ENCODE measurements at regions not wholly inside any gene's neighbourhood (a gene's known extent, or its start where the extent isn't known, plus 50 kb on each side); places are given as distances from the start of the nearest gene placed in this dataset.

DNA sequence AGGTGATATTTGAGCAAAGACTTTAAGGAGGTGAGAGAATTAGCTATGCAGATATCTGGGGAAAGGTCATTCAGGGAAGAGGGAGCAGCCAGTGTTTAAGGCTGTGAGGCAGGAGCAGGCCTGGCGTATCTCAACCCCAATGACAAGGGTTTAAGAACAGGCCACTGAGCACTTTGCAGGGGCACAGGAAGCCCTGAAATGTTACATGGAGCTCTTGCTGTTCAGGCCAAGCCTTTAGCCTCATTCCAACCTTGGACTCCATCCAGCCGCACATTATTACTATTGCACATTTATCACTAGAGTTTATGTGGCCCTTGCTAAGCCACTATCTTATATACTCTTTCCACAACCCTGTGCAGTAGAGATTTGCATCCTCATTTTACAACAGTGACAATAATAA lies 114.0 kb downstream of the EFNB1 start:
- H3K4me3 ChIP-seq: no peak overlapping the region
- H3K27ac ChIP-seq: no peak overlapping the region
- H3K36me3 ChIP-seq: no peaks in the 10 kb centered on the region
- H3K27me3 ChIP-seq (replicated peaks): no peaks in the 10 kb centered on the region
- no peak for DNase-seq (ENCODE audit: low read depth in 1 of 2, low spot score in 2 of 2)
- H3K4me1 ChIP-seq (replicated peaks): no peaks in the 10 kb centered on the region
- no peaks in the 10 kb centered on the region for H3K9me3 ChIP-seq (replicated peaks)

DNA sequence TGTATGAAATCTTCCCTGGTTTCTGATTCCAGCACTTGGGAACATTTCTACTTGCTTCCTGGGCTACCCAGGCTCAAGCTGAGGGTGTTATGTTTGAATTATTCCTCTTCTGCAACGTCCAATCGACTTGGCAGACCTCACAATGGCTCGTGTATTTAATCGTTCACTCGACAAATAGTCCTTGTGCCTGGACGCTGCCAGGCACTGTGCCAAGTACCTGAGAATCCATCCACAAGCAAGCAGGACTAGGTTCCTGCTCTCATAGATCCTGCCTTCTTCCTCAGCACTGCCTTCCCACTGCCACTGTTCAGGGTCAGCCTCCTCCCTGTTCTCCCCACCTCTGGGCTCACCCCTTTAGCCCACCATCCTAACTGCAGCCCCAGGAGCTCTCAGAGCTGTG lies 113.3 kb downstream of the EFNB1 start:
- no peaks in the 10 kb centered on the region for H3K4me1 ChIP-seq (replicated peaks)
- no peak overlapping the region for H3K4me3 ChIP-seq
- H3K9me3 ChIP-seq (replicated peaks): no peaks in the 10 kb centered on the region
- H3K27ac ChIP-seq: no peak overlapping the region
- no peak for DNase-seq (ENCODE audit: low read depth in 1 of 2, low spot score in 2 of 2)
- no peaks in the 10 kb centered on the region for H3K36me3 ChIP-seq
- H3K27me3 ChIP-seq (replicated peaks): no peaks in the 10 kb centered on the region

DNA sequence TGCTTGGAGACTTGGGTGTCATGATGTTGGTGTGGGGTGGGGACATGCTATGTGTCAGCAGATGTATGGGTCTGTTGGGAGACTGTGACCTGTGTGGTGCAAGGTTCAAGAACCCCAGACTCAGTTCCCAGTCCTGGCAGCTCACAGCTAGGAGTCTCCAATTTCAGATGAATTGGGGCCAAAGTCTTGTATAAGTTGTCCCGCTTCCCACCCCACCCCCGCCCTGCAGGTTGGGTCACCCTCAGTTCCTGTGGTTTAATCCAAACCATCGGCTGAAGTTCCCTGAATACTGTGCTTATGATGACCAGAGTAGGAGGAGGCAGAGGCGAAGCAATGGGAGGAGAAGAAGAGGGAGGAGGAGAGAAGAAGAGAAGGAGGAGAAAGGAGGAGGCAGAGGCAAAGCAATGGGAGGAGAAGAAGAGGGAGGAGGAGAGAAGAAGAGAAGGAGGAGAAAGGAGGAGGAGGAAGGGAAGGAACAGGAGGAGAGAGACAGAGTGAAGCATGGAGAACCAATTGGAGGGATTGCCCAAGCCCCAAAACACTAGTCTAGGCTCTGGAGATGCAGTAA lies 112.6 kb downstream of the EFNB1 start:
- no peak overlapping the region for H3K27ac ChIP-seq
- H3K4me3 ChIP-seq: no peak overlapping the region
- H3K36me3 ChIP-seq: no peaks in the 10 kb centered on the region
- H3K27me3 ChIP-seq (replicated peaks): no peaks in the 10 kb centered on the region
- H3K4me1 ChIP-seq (replicated peaks): no peaks in the 10 kb centered on the region
- H3K9me3 ChIP-seq (replicated peaks): no peaks in the 10 kb centered on the region
- no peak for DNase-seq (ENCODE audit: low read depth in 1 of 2, low spot score in 2 of 2)

DNA sequence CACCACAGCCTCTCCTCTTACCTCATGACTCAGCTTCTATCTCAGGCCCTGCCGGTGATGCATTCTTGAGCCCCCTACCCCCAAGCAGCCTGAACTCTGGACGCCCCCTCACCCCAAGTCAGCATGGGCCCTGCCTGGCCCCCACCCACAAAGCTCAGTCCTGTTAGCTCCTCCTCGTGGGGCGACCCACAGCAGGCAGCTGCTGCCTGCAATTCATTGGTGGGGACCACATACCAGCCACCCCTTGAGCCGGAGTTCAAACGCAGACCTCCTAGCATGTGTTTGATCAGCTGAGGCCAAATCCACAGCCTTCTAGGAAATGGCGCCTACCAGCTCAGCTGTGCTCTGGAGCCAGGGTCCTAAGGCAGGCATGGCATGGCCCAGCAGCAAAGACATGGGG lies 111.8 kb downstream of the EFNB1 start:
- no peaks in the 10 kb centered on the region for H3K36me3 ChIP-seq
- H3K27me3 ChIP-seq (replicated peaks): no peaks in the 10 kb centered on the region
- no peaks in the 10 kb centered on the region for H3K9me3 ChIP-seq (replicated peaks)
- H3K27ac ChIP-seq: no peak overlapping the region
- H3K4me1 ChIP-seq (replicated peaks): no peaks in the 10 kb centered on the region
- no peak for DNase-seq (ENCODE audit: low read depth in 1 of 2, low spot score in 2 of 2)
- no peak overlapping the region for H3K4me3 ChIP-seq

DNA sequence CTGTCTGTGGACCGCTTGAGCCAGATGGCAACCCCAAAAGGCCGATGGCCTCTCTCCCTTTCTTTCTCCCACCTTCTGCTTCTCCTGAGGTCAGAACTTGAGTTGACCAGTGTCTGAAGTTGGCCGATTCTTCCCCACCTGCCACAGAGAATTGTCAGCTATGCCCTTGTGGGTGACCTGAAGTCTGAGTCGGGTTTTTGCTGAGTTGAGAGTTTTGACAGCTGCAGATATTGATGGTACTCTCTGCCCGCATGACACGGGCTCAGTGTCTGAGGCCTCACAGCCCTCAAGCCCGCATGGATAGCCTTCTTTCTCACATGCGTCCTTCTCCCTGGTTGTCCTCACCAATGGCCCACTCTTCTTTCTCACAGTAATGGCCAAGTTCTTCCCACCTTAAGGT lies 111.0 kb downstream of the EFNB1 start:
- Histone ChIP-seq H3K27me3 (replicated peaks) (no peaks in the 10 kb centered on the region), H3K4me1 (replicated peaks) (no peaks in the 10 kb centered on the region), H3K4me3 (no peak overlapping the region), H3K36me3 (no peaks in the 10 kb centered on the region), H3K27ac (no peak overlapping the region), H3K9me3 (replicated peaks) (no peaks in the 10 kb centered on the region)
- DNase-seq (ENCODE audit: low read depth in 1 of 2, low spot score in 2 of 2): no peak

DNA sequence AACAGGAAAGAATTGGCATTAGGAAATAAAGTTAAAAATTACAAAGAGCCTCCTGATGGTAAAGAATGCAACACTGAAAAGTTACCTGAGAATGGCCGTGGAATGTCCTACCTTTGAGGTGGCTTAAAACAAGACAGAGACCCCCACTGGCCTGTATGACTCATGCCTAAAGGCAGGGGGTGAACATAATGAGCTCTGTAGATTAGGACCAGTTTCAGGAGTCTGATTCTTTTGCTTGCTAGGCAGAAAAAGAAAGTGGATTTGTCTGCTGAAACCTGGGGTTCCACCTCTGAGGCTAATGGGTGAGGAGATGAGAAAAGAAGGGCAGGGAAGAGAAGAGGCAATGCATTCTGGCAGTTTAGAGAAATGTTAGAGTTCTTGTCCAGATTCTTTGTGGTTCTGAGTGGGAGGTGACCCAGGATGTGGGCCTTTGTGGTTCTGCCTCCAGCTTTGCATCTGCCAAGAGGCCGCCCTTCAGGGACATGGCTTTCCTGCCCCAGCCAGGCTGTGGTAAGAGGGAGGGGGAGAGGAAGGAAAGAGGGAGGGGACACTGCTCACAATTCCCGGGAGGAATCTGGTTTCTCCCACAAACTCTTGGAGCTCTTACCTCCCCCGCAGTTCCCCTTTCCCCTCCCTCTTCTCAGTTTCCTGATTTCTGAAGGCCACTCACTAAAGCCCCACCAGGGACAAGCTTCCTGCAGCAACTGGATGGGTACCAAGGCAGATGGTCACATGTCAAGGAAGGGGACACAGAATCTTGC lies 109.6 kb downstream of the EFNB1 start:
- peak in 1 of 2 experiments; percentile 3 for DNase-seq (ENCODE audit: low read depth in 1 of 2, low spot score in 2 of 2)
- H3K27me3 ChIP-seq (replicated peaks): no peaks in the 10 kb centered on the region
- H3K36me3 ChIP-seq: no peaks in the 10 kb centered on the region
- H3K9me3 ChIP-seq (replicated peaks): no peaks in the 10 kb centered on the region
- H3K4me3 ChIP-seq: no peak overlapping the region
- H3K27ac ChIP-seq: no peak overlapping the region
- no peaks in the 10 kb centered on the region for H3K4me1 ChIP-seq (replicated peaks)

DNA sequence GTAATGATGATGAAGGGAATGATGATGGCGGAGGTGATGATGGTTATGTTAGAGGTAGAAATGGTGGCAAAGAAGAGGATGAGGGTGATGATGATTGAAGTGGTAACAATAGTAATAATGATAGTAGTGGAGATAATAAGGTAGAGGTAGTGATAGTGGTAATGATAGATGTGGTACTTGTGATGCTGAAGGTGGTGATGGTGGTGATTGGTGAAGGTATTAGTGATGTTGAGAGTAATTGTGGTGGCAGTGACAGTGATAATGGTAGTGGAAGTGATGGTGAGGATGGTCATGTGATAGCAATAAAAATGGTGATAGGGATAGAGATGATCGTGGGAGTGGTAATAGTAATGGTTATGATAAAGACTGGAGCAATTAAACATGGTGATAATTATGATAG lies 108.8 kb downstream of the EFNB1 start:
- no peaks in the 10 kb centered on the region for H3K4me1 ChIP-seq (replicated peaks)
- no peak overlapping the region for H3K4me3 ChIP-seq
- no peaks in the 10 kb centered on the region for H3K9me3 ChIP-seq (replicated peaks)
- H3K36me3 ChIP-seq: no peaks in the 10 kb centered on the region
- no peaks in the 10 kb centered on the region for H3K27me3 ChIP-seq (replicated peaks)
- H3K27ac ChIP-seq: no peak overlapping the region
- DNase-seq (ENCODE audit: low read depth in 1 of 2, low spot score in 2 of 2): no peak

DNA sequence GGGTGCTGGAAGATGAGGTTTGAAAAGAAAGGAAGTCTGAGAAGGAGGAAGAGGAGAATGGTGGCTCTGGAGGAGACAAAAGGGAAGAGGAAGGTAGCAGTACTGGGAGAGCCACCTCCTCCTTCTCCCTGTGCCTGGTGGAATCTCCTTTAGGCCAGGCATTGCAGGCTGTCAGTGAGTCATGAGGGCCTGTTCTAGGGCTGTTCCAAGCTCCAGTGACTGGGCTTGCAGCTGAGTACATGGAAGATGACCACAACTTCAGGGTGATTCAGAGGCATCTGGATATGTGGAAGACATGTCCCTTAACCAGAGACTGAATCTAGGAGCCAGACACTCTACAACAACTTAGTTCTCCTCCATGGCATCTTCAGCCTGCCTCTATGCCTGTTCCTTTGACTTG lies 107.8 kb downstream of the EFNB1 start:
- H3K4me1 ChIP-seq (replicated peaks): peaks cover 2% of the 10 kb centered on the region
- H3K4me3 ChIP-seq: no peak overlapping the region
- no peak overlapping the region for H3K27ac ChIP-seq
- no peaks in the 10 kb centered on the region for H3K27me3 ChIP-seq (replicated peaks)
- H3K9me3 ChIP-seq (replicated peaks): no peaks in the 10 kb centered on the region
- DNase-seq (ENCODE audit: low read depth in 1 of 2, low spot score in 2 of 2): no peak
- H3K36me3 ChIP-seq: no peaks in the 10 kb centered on the region

DNA sequence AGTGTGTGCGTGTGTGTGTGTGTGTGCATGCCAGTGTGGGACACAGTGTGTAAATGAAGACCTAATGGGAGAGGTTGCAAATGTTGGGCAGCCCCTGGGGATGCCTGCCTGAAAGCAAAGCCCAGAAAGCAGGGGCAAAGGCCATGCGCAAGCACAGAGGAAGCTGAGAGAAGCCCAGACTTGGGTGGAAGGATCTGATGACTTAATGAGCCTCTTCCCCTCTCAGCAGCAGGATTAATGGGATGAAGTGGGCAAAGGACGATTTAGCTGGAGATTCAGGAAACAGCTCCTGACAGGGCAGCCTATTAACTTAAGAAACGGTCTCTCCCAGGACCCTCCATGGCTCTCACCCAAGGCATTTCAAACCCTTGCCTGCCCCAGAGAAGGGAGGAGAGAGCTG lies 107.3 kb downstream of the EFNB1 start:
- Histone ChIP-seq H3K4me1 (replicated peaks) (peaks cover 7% of the 10 kb centered on the region), H3K4me3 (no peak overlapping the region), H3K27ac (no peak overlapping the region), H3K36me3 (no peaks in the 10 kb centered on the region), H3K9me3 (replicated peaks) (no peaks in the 10 kb centered on the region), H3K27me3 (replicated peaks) (no peaks in the 10 kb centered on the region)
- DNase-seq (ENCODE audit: low read depth in 1 of 2, low spot score in 2 of 2): no peak

DNA sequence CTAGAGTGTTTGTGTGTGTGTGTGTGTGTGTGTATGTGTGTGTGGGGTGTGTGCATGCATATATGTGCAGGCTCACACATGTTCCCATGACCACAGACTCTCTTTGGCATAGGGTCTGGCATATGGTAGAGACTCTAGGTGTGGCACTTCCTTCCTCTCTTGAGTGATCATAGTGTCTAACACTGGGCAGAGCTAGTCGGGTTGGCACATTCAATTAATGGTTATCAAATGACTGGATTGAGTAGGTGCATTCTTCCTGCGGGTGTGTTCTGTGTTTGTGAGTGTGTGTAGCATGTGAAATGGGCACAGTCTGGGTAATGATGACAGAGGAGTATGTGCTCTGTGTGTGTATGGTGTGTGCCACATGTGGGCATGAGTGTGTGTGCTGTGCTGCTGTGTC lies 106.5 kb downstream of the EFNB1 start:
- H3K4me3 ChIP-seq: no peak overlapping the region
- H3K9me3 ChIP-seq (replicated peaks): no peaks in the 10 kb centered on the region
- no peaks in the 10 kb centered on the region for H3K36me3 ChIP-seq
- no peaks in the 10 kb centered on the region for H3K27me3 ChIP-seq (replicated peaks)
- H3K4me1 ChIP-seq (replicated peaks): peaks cover 13% of the 10 kb centered on the region
- DNase-seq (ENCODE audit: low read depth in 1 of 2, low spot score in 2 of 2): no peak
- H3K27ac ChIP-seq: no peak overlapping the region

DNA sequence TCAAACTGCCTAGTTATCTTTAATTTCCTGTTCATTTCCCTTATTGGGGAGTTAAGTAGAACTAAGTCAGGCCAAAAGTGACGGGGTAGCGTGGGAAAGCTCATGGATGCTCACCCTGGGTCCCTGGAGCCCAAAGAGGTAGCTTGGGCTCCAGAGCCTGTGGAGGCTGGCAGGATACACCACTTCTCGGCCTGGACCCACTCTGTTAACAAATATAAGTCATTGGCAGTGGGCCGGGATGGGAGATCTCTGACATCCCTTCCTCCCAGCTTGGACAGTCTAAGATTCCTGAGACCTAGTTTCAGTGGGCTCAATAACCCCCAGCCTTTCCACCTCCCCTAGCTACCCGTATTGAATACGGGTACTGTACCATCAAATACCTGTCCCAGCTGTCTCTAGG lies 106.1 kb downstream of the EFNB1 start:
- DNase-seq (ENCODE audit: low read depth in 1 of 2, low spot score in 2 of 2): no peak
- Histone ChIP-seq H3K9me3 (replicated peaks) (no peaks in the 10 kb centered on the region), H3K4me3 (no peak overlapping the region), H3K36me3 (no peaks in the 10 kb centered on the region), H3K27ac (no peak overlapping the region), H3K27me3 (replicated peaks) (no peaks in the 10 kb centered on the region), H3K4me1 (replicated peaks) (peaks cover 17% of the 10 kb centered on the region)

DNA sequence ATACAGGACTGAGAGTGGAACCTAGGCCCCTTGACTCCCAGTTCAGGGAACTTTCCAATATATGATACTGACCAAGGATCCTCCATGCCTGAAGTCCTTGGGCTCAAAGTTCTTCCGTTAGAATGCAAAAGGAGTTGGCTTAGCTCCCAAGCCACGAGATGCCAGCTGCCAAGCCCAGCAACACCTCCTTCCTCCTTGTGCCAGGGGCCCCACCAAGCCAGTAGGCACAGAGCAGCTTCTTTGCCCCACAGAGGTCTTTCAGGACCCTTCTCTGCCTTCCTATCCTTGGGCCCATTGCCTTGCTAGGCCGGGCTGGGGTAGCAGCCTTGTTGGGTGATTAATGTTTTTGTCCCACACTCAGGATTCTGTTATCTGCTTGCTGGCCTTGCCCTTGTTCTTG lies 105.6 kb downstream of the EFNB1 start:
- H3K27me3 ChIP-seq (replicated peaks): no peaks in the 10 kb centered on the region
- no peaks in the 10 kb centered on the region for H3K36me3 ChIP-seq
- DNase-seq (ENCODE audit: low read depth in 1 of 2, low spot score in 2 of 2): no peak
- peaks cover 22% of the 10 kb centered on the region for H3K4me1 ChIP-seq (replicated peaks)
- H3K27ac ChIP-seq: no peak overlapping the region
- no peak overlapping the region for H3K4me3 ChIP-seq
- H3K9me3 ChIP-seq (replicated peaks): no peaks in the 10 kb centered on the region

DNA sequence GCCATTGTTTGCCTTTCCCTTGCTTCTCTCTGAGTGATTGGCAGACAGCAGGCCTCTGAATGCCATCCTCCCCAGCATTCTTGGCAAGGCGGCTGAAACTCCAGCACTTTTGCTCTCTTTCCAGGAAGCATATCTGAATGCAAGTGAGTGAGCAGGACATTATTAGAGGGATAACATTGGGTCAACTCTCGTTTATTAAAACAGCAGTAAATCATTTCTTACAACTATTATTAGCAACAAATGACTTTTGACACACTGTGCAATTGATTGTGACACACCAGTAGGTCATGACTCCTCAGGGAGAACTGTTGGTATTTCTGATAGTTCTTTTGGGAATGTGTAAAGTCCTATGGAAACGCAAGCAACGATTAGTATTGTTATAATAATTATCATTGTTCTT lies 103.8 kb downstream of the EFNB1 start:
- no peak overlapping the region for H3K27ac ChIP-seq
- H3K9me3 ChIP-seq (replicated peaks): no peaks in the 10 kb centered on the region
- no peaks in the 10 kb centered on the region for H3K36me3 ChIP-seq
- no peak overlapping the region for H3K4me3 ChIP-seq
- no peak for DNase-seq (ENCODE audit: low read depth in 1 of 2, low spot score in 2 of 2)
- no peaks in the 10 kb centered on the region for H3K27me3 ChIP-seq (replicated peaks)
- peaks cover 29% of the 10 kb centered on the region for H3K4me1 ChIP-seq (replicated peaks)

DNA sequence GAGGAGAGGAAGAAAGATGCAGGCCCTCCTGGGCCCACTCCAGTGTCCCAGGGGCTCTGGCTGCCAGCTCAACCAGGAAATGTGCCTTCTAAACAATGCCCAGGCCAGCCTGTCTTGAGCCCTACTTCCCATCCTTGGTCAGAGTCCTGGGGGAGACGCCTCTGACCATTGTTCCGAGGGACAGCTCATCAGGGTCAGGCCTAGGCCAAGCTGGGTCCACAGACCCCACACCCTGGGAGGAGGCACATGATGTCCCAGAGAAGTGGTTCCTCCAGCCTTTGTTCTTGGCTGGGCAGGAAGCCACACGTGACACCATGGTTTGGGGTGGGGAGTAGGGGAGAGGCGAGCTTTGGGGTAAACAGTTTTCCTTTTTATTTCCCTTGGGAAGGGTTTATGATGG lies 102.5 kb downstream of the EFNB1 start:
- H3K9me3 ChIP-seq (replicated peaks): no peaks in the 10 kb centered on the region
- H3K36me3 ChIP-seq: no peaks in the 10 kb centered on the region
- DNase-seq (ENCODE audit: low read depth in 1 of 2, low spot score in 2 of 2): peak in 1 of 2 experiments; percentile 14
- H3K4me3 ChIP-seq: no peak overlapping the region
- H3K27me3 ChIP-seq (replicated peaks): no peaks in the 10 kb centered on the region
- peaks cover 29% of the 10 kb centered on the region for H3K4me1 ChIP-seq (replicated peaks)
- H3K27ac ChIP-seq: no peak overlapping the region

Data from SJSA1 (cell line).